Neural cell (in vitro differentiated cells): ENCODE measurements at regions not wholly inside any gene's neighbourhood (a gene's known extent, or its start where the extent isn't known, plus 50 kb on each side); places are given as distances from the start of the nearest gene placed in this dataset.

Source experiments
- H2AFZ ChIP-seq: fragments of 200-600, 300-800 bp; sonication (generic), shearing (Covaris generic); 2 replicates; pipeline ENCODE4 v1.6.0; 2014; ENCODE audit warnings: low read depth, mild to moderate bottlenecking, antibody characterized with exemption, low read length, moderate library complexity
- H3F3A ChIP-seq: fragments of 200-600 bp; shearing (Covaris generic); 2 replicates; pipeline ENCODE4 v1.6.1; 2016; ENCODE audit warnings: mild to moderate bottlenecking, moderate library complexity, mixed read lengths, antibody characterized with exemption, low read length; ENCODE audit not compliant: insufficient read depth, poor library complexity, severe bottlenecking
- H3K27ac ChIP-seq: fragments of 200-600, 300-800 bp; sonication (generic), shearing (Covaris generic); 2 replicates; pipeline ENCODE4 v1.5.1; 2014; ENCODE audit warnings: mild to moderate bottlenecking, low read length, moderate library complexity
- H3K27me3 ChIP-seq: fragments of 300-800, 200-600 bp; sonication (generic), shearing (Covaris generic); 2 replicates; pipeline ENCODE4 v1.6.0; 2014; ENCODE audit warnings: mild to moderate bottlenecking, low read depth, low read length, moderate library complexity; ENCODE audit not compliant: insufficient read depth
- H3K36me3 ChIP-seq: fragments of 300-800, 200-600 bp; sonication (generic), shearing (Covaris generic); 2 replicates; pipeline ENCODE4 v1.5.1; 2014; ENCODE audit warnings: mild to moderate bottlenecking, antibody characterized with exemption, low read length, moderate library complexity; ENCODE audit not compliant: insufficient read depth
- H3K4me2 ChIP-seq: fragments of 300-800, 200-600 bp; sonication (generic), shearing (Covaris generic); 2 replicates; pipeline ENCODE4 v1.6.0; 2014; ENCODE audit warnings: mild to moderate bottlenecking, low read length
- H3K4me3 ChIP-seq: fragments of 300-800, 200-600 bp; sonication (generic), shearing (Covaris generic); 2 replicates; pipeline ENCODE4 v1.5.1; 2014; ENCODE audit warnings: mild to moderate bottlenecking, low read length, moderate library complexity
- H3K79me2 ChIP-seq: fragments of 200-600 bp; shearing (Covaris generic); replicated peaks from 2 replicates; pipeline ENCODE4 v1.6.0; 2014; ENCODE audit warnings: mild to moderate bottlenecking, low read length, moderate library complexity; ENCODE audit not compliant: insufficient read depth
- H3K9ac ChIP-seq: fragments of 300-800, 200-600 bp; sonication (generic), shearing (Covaris generic); 2 replicates; pipeline ENCODE4 v1.6.1; 2016; ENCODE audit warnings: mild to moderate bottlenecking, low read length, mixed read lengths
- H3K9me2 ChIP-seq: fragments of 200-600 bp; shearing (Covaris generic); 2 replicates; pipeline ENCODE4 v1.6.1; 2016; ENCODE audit warnings: mild to moderate bottlenecking, low read length, mixed read lengths; ENCODE audit not compliant: insufficient read depth
- H3K9me3 ChIP-seq: fragments of 200-600, 300-800 bp; sonication (generic), shearing (Covaris generic); 2 replicates; pipeline ENCODE4 v1.6.1; 2016; ENCODE audit warnings: mild to moderate bottlenecking, mixed run types, low read length, moderate library complexity, mixed read lengths
- H4K20me1 ChIP-seq: fragments of 200-600 bp; shearing (Covaris generic); 2 replicates; pipeline ENCODE4 v1.6.1; 2016; ENCODE audit warnings: mild to moderate bottlenecking, mixed run types; ENCODE audit not compliant: insufficient read depth
- CTCF ChIP-seq: fragments of 450-650 bp; IDR thresholded peaks from 2 replicates; pipeline ENCODE4 v1.5.1; 2014; ENCODE audit warnings: antibody characterized with exemption, mild to moderate bottlenecking, moderate library complexity; ENCODE audit not compliant: poor library complexity, severe bottlenecking
- EP300 ChIP-seq: fragments of 450-650 bp; conservative IDR thresholded peaks from 2 replicates; pipeline ENCODE4 v1.6.1; 2014; ENCODE audit warnings: antibody characterized with exemption, mild to moderate bottlenecking, moderate library complexity; ENCODE audit not compliant: poor library complexity, severe bottlenecking
- EZH2 ChIP-seq: fragments of 200-600, 300-800 bp; shearing (Covaris generic), sonication (generic); IDR thresholded peaks from 2 replicates; pipeline ENCODE4 v1.6.1; 2014; ENCODE audit warnings: antibody characterized with exemption, low read length, borderline replicate concordance, mild to moderate bottlenecking; ENCODE audit not compliant: insufficient read depth, poor library complexity, severe bottlenecking
- MXI1 ChIP-seq: fragments of 450-650 bp; conservative IDR thresholded peaks from 2 replicates; pipeline ENCODE4 v1.6.1; 2014; ENCODE audit warnings: antibody characterized with exemption, mild to moderate bottlenecking; ENCODE audit not compliant: poor library complexity, severe bottlenecking
- POLR2AphosphoS5 ChIP-seq: IDR thresholded peaks from 2 replicates; pipeline ENCODE4 v1.6.1; 2012
- RAD21 ChIP-seq: fragments of 450-650 bp; conservative IDR thresholded peaks from 2 replicates; pipeline ENCODE4 v1.6.1; 2014; ENCODE audit warnings: antibody characterized with exemption, mild to moderate bottlenecking, moderate library complexity
- REST ChIP-seq: IDR thresholded peaks from 2 replicates; pipeline ENCODE4 v1.6.1; 2012; ENCODE audit warnings: borderline replicate concordance
- SMC3 ChIP-seq: fragments of 450-650 bp; conservative IDR thresholded peaks from 2 replicates; pipeline ENCODE4 v1.6.1; 2014; ENCODE audit warnings: antibody characterized with exemption, mild to moderate bottlenecking, moderate library complexity; ENCODE audit not compliant: poor library complexity
- TAF1 ChIP-seq: IDR thresholded peaks from 2 replicates; pipeline ENCODE4 v1.6.1; 2012; ENCODE audit warnings: low read depth

GRCh38 chr18:39635966-39636365 lies 2070.4 kb upstream of the CELF4 start:
- Histone ChIP-seq H3K9ac (no peak overlapping the region), H4K20me1 (no peaks in the 10 kb centered on the region), H3K4me2 (no peak overlapping the region), H3K36me3 (no peaks in the 10 kb centered on the region), H3K79me2 (no peaks in the 10 kb centered on the region), H3F3A (no peaks in the 10 kb centered on the region), H3K9me3 (no peaks in the 10 kb centered on the region), H3K9me2 (no peaks in the 10 kb centered on the region), H3K27ac (no peak overlapping the region), H3K27me3 (no peaks in the 10 kb centered on the region), H2AFZ (no peak overlapping the region), H3K4me3 (no peak overlapping the region)
- TF ChIP-seq MXI1, result no peak

- H2AFZ ChIP-seq, result no peak overlapping the region
- H3K9me2 ChIP-seq, result no peaks in the 10 kb centered on the region
- H3K4me3 ChIP-seq, result no peak overlapping the region
- no peak for TF ChIP-seq TAF1
- TF ChIP-seq MXI1, result no peak
- no peak for TF ChIP-seq EP300
- TF ChIP-seq RAD21, result no peak
- TF ChIP-seq POLR2AphosphoS5, result no peak
- TF ChIP-seq CTCF, result no peak
- TF ChIP-seq REST, result no peak
- TF ChIP-seq SMC3, result no peak
- no peak for TF ChIP-seq EZH2
- no peak overlapping the region for H3K9ac ChIP-seq
- H3K27ac ChIP-seq, result no peak overlapping the region
- H3F3A ChIP-seq, result no peaks in the 10 kb centered on the region
- no peaks in the 10 kb centered on the region for H3K27me3 ChIP-seq
- no peaks in the 10 kb centered on the region for H3K36me3 ChIP-seq
- H3K9me3 ChIP-seq, result no peaks in the 10 kb centered on the region
- no peak overlapping the region for H3K4me2 ChIP-seq
- H4K20me1 ChIP-seq, result no peaks in the 10 kb centered on the region
- H3K79me2 ChIP-seq, result no peaks in the 10 kb centered on the region
Observed at GRCh38 chr18:39635192-39635591, 2069.6 kb upstream of the CELF4 start.

GRCh38 chr18:39627936-39628335 lies 2062.3 kb upstream of the CELF4 start:
- Histone ChIP-seq H3K27me3 (no peaks in the 10 kb centered on the region), H3K9me3 (no peaks in the 10 kb centered on the region), H3K9me2 (no peaks in the 10 kb centered on the region), H4K20me1 (no peaks in the 10 kb centered on the region), H3K36me3 (no peaks in the 10 kb centered on the region), H3K79me2 (no peaks in the 10 kb centered on the region), H3F3A (no peaks in the 10 kb centered on the region), H3K27ac (no peak overlapping the region), H2AFZ (no peak overlapping the region), H3K4me3 (no peak overlapping the region), H3K9ac (no peak overlapping the region), H3K4me2 (no peak overlapping the region)
- no peak for TF ChIP-seq CTCF
